ENCODE measurements at regions not wholly inside any gene's neighbourhood (a gene's known extent, or its start where the extent isn't known, plus 50 kb on each side); places are given as distances from the start of the nearest gene placed in this dataset.

GRCh38 chr10:110394898-110395297 is 90.2 kb upstream of the SMNDC1 start:
- Histone ChIP-seq H3K4me3 (ENCODE audit: low read depth in 1 of 2, low read length in 1 of 2) (no peak overlapping the region), H3K27me3 (no peaks in the 10 kb centered on the region), H3K27ac (no peak overlapping the region), H3K4me1 (ENCODE audit: control insufficient read depth in 1 of 2, insufficient read depth in 1 of 2, low read depth in 1 of 2, low read length in 1 of 2) (no peaks in the 10 kb centered on the region), H3K9me3 (no peaks in the 10 kb centered on the region), H3K36me3 (no peaks in the 10 kb centered on the region)
- TF ChIP-seq, protein P1, sequence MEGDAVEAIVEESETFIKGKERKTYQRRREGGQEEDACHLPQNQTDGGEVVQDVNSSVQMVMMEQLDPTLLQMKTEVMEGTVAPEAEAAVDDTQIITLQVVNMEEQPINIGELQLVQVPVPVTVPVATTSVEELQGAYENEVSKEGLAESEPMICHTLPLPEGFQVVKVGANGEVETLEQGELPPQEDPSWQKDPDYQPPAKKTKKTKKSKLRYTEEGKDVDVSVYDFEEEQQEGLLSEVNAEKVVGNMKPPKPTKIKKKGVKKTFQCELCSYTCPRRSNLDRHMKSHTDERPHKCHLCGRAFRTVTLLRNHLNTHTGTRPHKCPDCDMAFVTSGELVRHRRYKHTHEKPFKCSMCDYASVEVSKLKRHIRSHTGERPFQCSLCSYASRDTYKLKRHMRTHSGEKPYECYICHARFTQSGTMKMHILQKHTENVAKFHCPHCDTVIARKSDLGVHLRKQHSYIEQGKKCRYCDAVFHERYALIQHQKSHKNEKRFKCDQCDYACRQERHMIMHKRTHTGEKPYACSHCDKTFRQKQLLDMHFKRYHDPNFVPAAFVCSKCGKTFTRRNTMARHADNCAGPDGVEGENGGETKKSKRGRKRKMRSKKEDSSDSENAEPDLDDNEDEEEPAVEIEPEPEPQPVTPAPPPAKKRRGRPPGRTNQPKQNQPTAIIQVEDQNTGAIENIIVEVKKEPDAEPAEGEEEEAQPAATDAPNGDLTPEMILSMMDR (IDR thresholded peaks at IDR 0.05) = no peak

DNA sequence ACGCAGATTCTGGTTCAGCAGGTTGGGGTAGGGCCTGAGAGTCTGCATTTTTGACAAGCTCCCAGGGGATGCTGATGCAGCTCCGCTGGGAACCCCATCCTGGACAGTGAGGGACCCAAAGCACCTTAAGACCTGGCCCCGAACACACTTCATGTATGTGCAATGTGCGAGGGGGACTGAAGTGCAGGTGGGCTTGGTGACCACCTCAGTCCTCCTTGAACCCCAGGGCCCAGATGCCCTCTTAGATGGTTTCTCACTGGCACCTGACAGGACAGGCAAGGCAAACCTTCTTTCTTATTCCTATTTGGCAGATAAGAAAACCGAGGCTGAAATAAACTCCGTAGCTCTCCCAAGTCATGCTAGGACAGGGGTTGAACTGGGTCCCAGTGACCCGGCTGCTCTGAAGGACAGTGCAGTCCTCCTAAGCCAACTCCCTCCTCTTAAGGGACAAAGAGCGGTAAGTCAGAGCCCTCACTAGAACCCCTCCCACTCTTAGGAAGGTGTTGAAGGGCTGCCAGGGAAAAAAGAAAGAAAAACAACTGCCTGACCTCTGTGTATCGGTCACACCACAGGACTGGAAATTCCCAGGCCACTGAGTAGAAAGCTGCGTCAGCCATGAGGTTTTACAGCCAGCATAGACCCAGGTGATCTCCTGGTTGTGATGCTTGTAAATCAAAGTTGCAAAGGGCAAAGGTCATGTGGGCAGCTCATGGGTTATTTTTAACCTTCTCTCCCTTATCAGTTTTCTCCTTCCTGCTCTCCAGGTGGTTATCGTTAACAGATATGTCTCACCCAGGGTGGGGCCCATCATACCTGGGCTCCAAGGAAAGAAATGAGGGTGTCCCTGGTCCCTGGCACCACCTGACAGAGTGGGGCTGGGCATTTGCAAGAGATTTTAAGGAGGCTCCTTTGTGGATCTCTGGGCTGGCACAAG is 90.9 kb upstream of the SMNDC1 start:
- TF ChIP-seq, protein P1 (IDR thresholded peaks at IDR 0.05) = no peak
- H3K4me1 ChIP-seq (ENCODE audit: control insufficient read depth in 1 of 2, insufficient read depth in 1 of 2, low read depth in 1 of 2, low read length in 1 of 2) = no peaks in the 10 kb centered on the region
- H3K27ac ChIP-seq = no peak overlapping the region
- no peaks in the 10 kb centered on the region for H3K9me3 ChIP-seq
- H3K4me3 ChIP-seq (ENCODE audit: low read depth in 1 of 2, low read length in 1 of 2) = no peak overlapping the region
- H3K36me3 ChIP-seq = no peaks in the 10 kb centered on the region
- no peaks in the 10 kb centered on the region for H3K27me3 ChIP-seq

GRCh38 chr10:110396284-110396651 is 91.5 kb upstream of the SMNDC1 start:
- Histone ChIP-seq H3K27me3 (no peaks in the 10 kb centered on the region), H3K9me3 (no peaks in the 10 kb centered on the region), H3K4me3 (ENCODE audit: low read depth in 1 of 2, low read length in 1 of 2) (no peak overlapping the region), H3K4me1 (ENCODE audit: control insufficient read depth in 1 of 2, insufficient read depth in 1 of 2, low read depth in 1 of 2, low read length in 1 of 2) (no peaks in the 10 kb centered on the region), H3K27ac (no peak overlapping the region), H3K36me3 (no peaks in the 10 kb centered on the region)
- TF ChIP-seq, protein P1 (IDR thresholded peaks at IDR 0.05) = no peak

- Histone ChIP-seq H3K27me3 (no peaks in the 10 kb centered on the region), H3K4me3 (ENCODE audit: low read depth in 1 of 2, low read length in 1 of 2) (no peak overlapping the region), H3K36me3 (no peaks in the 10 kb centered on the region), H3K4me1 (ENCODE audit: control insufficient read depth in 1 of 2, insufficient read depth in 1 of 2, low read depth in 1 of 2, low read length in 1 of 2) (no peaks in the 10 kb centered on the region), H3K27ac (no peak overlapping the region), H3K9me3 (no peaks in the 10 kb centered on the region)
- TF ChIP-seq, protein P1 (IDR thresholded peaks at IDR 0.05) = no peak
These were observed 93.1 kb upstream of the SMNDC1 start for GRCh38 chr10:110397856-110398255.

DNA sequence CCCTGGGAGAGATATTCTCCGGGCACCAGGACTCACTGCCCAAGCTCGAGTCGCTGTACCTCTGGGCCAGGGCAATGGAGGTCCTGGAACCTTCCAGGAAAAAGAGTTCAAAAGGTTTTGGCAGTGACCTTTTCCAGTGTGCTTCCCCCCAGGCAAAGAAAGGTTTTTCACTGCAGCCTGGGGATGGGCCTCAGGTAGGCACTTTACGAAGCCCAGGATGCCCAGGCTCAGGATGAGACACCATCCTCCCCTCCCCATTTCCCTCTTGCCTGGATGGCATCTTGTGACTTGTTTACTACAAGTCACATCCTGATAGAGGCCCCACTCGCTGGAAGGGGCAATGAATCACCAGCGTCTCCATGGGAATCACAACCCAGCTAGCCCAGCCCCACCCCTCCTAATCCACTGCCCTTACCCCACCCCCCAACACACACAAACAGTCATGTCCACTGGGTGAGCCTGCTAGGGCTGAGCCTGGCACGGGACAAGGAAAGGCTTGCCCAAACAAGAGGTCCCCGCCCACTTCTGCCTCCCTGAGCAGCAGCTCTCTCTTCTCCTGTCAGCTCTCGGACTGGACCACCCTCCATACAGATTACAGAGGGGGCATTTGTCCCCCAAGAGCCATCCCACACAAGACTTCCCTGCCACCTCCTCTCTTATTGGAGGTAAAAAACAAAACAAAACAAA is 93.8 kb upstream of the SMNDC1 start:
- Histone ChIP-seq H3K27me3 (no peaks in the 10 kb centered on the region), H3K4me3 (ENCODE audit: low read depth in 1 of 2, low read length in 1 of 2) (no peak overlapping the region), H3K36me3 (no peaks in the 10 kb centered on the region), H3K4me1 (ENCODE audit: control insufficient read depth in 1 of 2, insufficient read depth in 1 of 2, low read depth in 1 of 2, low read length in 1 of 2) (no peaks in the 10 kb centered on the region), H3K9me3 (no peaks in the 10 kb centered on the region), H3K27ac (no peak overlapping the region)
- TF ChIP-seq, protein P1 (IDR thresholded peaks at IDR 0.05) = no peak
